ENCODE measurements at regions not wholly inside any gene's neighbourhood (a gene's known extent, or its start where the extent isn't known, plus 50 kb on each side); places are given as distances from the start of the nearest gene placed in this dataset.

DNA sequence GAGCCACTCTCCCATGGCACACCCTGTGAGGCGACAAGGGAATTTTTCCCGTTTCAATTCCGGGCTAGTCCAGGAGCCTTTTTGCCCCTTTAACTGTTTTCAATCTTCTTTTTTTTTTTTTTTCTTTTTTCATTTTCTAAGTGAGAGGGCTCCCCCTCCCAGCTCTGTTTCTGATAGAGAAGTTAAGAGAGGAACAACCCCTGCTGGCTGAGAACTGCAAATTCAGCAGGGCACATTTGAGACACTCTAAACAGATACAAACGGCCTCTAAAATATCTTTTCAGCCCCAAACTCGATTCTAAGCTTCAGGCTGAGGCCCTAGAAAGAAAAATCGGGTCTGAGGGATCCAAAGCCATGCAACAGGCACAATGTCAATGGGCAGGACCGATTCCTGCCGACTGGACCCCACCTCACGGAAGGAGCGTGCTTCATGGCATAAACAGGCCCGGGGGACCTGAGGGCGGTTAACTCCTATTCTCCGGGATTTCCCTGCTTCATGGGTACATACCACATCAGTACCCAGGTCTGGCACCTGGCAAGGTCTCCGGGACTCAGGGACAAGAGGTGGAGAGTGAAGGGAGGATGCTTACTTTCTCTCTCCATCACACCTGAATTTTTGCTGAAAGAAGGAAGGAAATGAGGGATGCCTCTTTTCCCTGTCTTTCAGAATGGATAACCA, 627.5 kb downstream of the BUD13 start:
- TF ChIP-seq, protein P1, sequence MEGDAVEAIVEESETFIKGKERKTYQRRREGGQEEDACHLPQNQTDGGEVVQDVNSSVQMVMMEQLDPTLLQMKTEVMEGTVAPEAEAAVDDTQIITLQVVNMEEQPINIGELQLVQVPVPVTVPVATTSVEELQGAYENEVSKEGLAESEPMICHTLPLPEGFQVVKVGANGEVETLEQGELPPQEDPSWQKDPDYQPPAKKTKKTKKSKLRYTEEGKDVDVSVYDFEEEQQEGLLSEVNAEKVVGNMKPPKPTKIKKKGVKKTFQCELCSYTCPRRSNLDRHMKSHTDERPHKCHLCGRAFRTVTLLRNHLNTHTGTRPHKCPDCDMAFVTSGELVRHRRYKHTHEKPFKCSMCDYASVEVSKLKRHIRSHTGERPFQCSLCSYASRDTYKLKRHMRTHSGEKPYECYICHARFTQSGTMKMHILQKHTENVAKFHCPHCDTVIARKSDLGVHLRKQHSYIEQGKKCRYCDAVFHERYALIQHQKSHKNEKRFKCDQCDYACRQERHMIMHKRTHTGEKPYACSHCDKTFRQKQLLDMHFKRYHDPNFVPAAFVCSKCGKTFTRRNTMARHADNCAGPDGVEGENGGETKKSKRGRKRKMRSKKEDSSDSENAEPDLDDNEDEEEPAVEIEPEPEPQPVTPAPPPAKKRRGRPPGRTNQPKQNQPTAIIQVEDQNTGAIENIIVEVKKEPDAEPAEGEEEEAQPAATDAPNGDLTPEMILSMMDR (IDR thresholded peaks at IDR 0.05) = no peak
- TF ChIP-seq, protein P2, sequence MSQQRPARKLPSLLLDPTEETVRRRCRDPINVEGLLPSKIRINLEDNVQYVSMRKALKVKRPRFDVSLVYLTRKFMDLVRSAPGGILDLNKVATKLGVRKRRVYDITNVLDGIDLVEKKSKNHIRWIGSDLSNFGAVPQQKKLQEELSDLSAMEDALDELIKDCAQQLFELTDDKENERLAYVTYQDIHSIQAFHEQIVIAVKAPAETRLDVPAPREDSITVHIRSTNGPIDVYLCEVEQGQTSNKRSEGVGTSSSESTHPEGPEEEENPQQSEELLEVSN (IDR thresholded peaks at IDR 0.05; ENCODE audit: borderline replicate concordance, low read depth) = no peak
- TF ChIP-seq FOXS1 (CRISPR knock-in tag; IDR thresholded peaks at IDR 0.05) = no peak
